Nephron progenitor cell (in vitro differentiated cells): ENCODE measurements at regions not wholly inside any gene's neighbourhood (a gene's known extent, or its start where the extent isn't known, plus 50 kb on each side); places are given as distances from the start of the nearest gene placed in this dataset.

ENCODE experiments used
- DNase-seq: peaks from one replicate; pipeline ENCODE4 v3.0.0; 2021
- H3K27ac Mint-ChIP-seq: 2 replicates; pipeline ENCODE4 v1.8.0; 2021; ENCODE audit warnings: mild to moderate bottlenecking, moderate library complexity, mixed read lengths
- H3K27me3 Mint-ChIP-seq: 2 replicates; pipeline ENCODE4 v1.8.0; 2021; ENCODE audit warnings: mild to moderate bottlenecking, low read depth, mixed read lengths; ENCODE audit not compliant: poor library complexity
- H3K36me3 Mint-ChIP-seq: 2 replicates; pipeline ENCODE4 v1.8.0; 2021; ENCODE audit warnings: low read depth, mixed read lengths
- H3K4me1 Mint-ChIP-seq: 2 replicates; pipeline ENCODE4 v1.8.0; 2021; ENCODE audit warnings: mixed read lengths
- H3K4me3 Mint-ChIP-seq: 2 replicates; pipeline ENCODE4 v1.8.0; 2021; ENCODE audit warnings: mild to moderate bottlenecking, moderate library complexity, mixed read lengths
- H3K9me3 Mint-ChIP-seq: 2 replicates; pipeline ENCODE4 v1.8.0; 2021; ENCODE audit warnings: mild to moderate bottlenecking, moderate library complexity, mixed read lengths
- CTCF ChIP-seq: fragments of 200-600 bp; sonication (generic); IDR thresholded peaks from 2 replicates; pipeline ENCODE4 v1.5.0; 2021; ENCODE audit warnings: antibody characterized with exemption

- no peak for TF ChIP-seq CTCF
- Mint-ChIP-seq H3K36me3 (peaks cover 33% of the 10 kb centered on the region), H3K27me3 (no peaks in the 10 kb centered on the region), H3K9me3 (peaks cover 23% of the 10 kb centered on the region), H3K4me1 (no peaks in the 10 kb centered on the region), H3K27ac (no peak overlapping the region), H3K4me3 (no peak overlapping the region)
- DNase-seq = no peak
Measured at GRCh38 chr1:222914861-222915632, 100.2 kb downstream of the DISP1 start.

- TF ChIP-seq CTCF = no peak
- H3K27me3 Mint-ChIP-seq = no peaks in the 10 kb centered on the region
- H3K36me3 Mint-ChIP-seq = peaks cover 33% of the 10 kb centered on the region
- no peak overlapping the region for H3K27ac Mint-ChIP-seq
- no peak for DNase-seq
- H3K4me1 Mint-ChIP-seq = no peaks in the 10 kb centered on the region
- no peak overlapping the region for H3K4me3 Mint-ChIP-seq
- peaks cover 23% of the 10 kb centered on the region for H3K9me3 Mint-ChIP-seq
Measured at GRCh38 chr1:222916100-222916499, 101.3 kb downstream of the DISP1 start.

GRCh38 chr1:222918801-222919477, 104.1 kb downstream of the DISP1 start:
- no peak for TF ChIP-seq CTCF
- Mint-ChIP-seq H3K27ac (no peak overlapping the region), H3K4me3 (no peak overlapping the region), H3K9me3 (peaks cover 23% of the 10 kb centered on the region), H3K36me3 (peaks cover 33% of the 10 kb centered on the region), H3K4me1 (no peaks in the 10 kb centered on the region), H3K27me3 (no peaks in the 10 kb centered on the region)
- no peak for DNase-seq

GRCh38 chr1:222919478-222919865, 104.6 kb downstream of the DISP1 start:
- no peak for DNase-seq
- peaks cover 23% of the 10 kb centered on the region for H3K9me3 Mint-ChIP-seq
- H3K27me3 Mint-ChIP-seq = no peaks in the 10 kb centered on the region
- H3K4me3 Mint-ChIP-seq = no peak overlapping the region
- no peak for TF ChIP-seq CTCF
- H3K36me3 Mint-ChIP-seq = peaks cover 33% of the 10 kb centered on the region
- no peak overlapping the region for H3K27ac Mint-ChIP-seq
- H3K4me1 Mint-ChIP-seq = no peaks in the 10 kb centered on the region

GRCh38 chr1:222920169-222920568, 105.3 kb downstream of the DISP1 start:
- Mint-ChIP-seq H3K27ac (no peak overlapping the region), H3K4me1 (no peaks in the 10 kb centered on the region), H3K36me3 (peaks cover 33% of the 10 kb centered on the region), H3K4me3 (no peak overlapping the region), H3K9me3 (peaks cover 23% of the 10 kb centered on the region), H3K27me3 (no peaks in the 10 kb centered on the region)
- DNase-seq = no peak
- TF ChIP-seq CTCF = no peak
